ENCODE measurements at regions not wholly inside any gene's neighbourhood (a gene's known extent, or its start where the extent isn't known, plus 50 kb on each side); places are given as distances from the start of the nearest gene placed in this dataset.

- DNase-seq (ENCODE audit: low spot score), result no peak
These were observed 80.3 kb upstream of the GYPC start for GRCh38 chr2:126575631-126576030.

DNA sequence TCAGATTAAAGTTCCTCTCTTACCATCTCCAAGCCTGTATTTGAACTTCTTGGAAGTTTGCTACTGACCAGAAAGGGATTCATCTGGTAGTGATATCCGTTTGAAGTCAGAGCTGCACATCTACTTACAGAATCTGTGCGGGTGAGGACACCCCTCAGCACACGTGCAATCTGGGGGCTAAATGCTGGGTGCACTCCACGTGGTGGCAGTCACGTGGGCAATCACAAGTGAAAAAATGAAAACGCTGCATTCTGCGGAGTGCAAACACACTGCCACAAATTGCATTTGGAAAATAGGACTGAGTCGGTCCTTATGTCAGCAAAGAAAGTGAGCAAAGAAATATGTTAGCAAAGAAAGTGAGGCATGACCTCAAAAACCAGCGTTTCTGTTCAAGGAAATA is 76.1 kb upstream of the GYPC start:
- DNase-seq (ENCODE audit: low spot score), result no peak

DNA sequence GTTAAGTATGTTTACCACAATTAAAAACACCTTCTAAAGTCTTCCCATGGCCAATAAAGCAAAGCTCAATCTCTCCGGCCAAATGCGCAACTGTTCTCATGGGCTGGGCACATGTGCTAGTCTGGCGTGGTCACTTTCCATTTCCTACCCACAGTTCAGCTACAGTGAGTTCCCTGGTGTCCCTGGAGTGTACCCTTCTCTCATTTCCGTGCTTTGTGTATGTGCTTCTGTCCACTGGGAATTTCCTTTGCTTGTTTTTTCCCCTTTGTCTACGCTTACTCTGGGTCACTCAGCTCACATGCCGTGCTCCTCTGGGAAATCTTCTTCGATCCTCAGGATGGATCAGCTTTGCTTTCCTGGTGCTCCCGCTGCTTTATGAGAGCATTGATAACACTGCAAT is 69.6 kb upstream of the GYPC start:
- no peak for DNase-seq (ENCODE audit: low spot score)

- DNase-seq (ENCODE audit: low spot score), result no peak
These were observed 56.9 kb upstream of the GYPC start for GRCh38 chr2:126599062-126599461.

GRCh38 chr2:126600742-126601141 is 55.2 kb upstream of the GYPC start:
- DNase-seq (ENCODE audit: low spot score), result no peak

DNA sequence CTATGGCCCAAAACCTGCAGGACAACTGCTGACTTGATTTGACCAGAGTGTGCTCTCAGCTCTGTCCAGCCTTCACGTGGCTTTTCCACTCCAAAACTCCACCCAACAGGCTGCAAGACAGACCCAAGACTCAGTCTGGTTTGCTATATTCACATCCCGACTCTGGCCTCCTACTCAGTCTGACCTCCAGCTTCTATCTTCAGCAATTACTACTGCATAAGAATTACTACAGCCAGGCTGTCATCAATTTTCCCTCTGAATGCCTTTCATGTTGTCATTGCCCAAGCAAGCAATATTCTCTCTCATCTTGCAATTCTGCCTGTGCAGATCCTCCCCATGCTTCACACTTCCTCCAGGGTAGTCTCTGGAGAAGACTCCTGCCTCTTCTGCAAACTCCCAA is 53.6 kb upstream of the GYPC start:
- DNase-seq (ENCODE audit: low spot score), result no peak

Measured in Ammon's horn (tissue), 1 donor.